ENCODE measurements at regions not wholly inside any gene's neighbourhood (a gene's known extent, or its start where the extent isn't known, plus 50 kb on each side); places are given as distances from the start of the nearest gene placed in this dataset.

GRCh38 chr18:10289251-10289650 is 165.2 kb upstream of the APCDD1 start:
- intact Hi-C loops (cut with DNase I): no loop called here
- Histone ChIP-seq H3K27ac (no peak overlapping the region), H3K4me3 (no peak overlapping the region), H3K36me3 (no peaks in the 10 kb centered on the region), H3K27me3 (no peaks in the 10 kb centered on the region), H3K9me3 (no peaks in the 10 kb centered on the region), H3K4me1 (ENCODE audit: insufficient read depth) (no peaks in the 10 kb centered on the region)
- TF ChIP-seq POLR2A (IDR thresholded peaks at IDR 0.05): no peak
- no peak for TF ChIP-seq EP300 (IDR thresholded peaks at IDR 0.05)
- no peak for TF ChIP-seq CTCF (IDR thresholded peaks at IDR 0.05)
- DNase-seq: no peak
- WGBS, 3 donors: 91 to 92% (median 91%) methylated on average over 4 of the region's 4 CpGs

- no peak overlapping the region for H3K27ac ChIP-seq
- 67 to 75% (median 74%) methylated on average over 7 of the region's 7 CpGs for WGBS, 3 donors
These were observed 164.3 kb upstream of the APCDD1 start for GRCh38 chr18:10289951-10290637.

GRCh38 chr18:10290638-10291235 is 163.7 kb upstream of the APCDD1 start:
- Histone ChIP-seq H3K36me3 (no peaks in the 10 kb centered on the region), H3K9me3 (no peaks in the 10 kb centered on the region), H3K27me3 (no peaks in the 10 kb centered on the region), H3K4me1 (ENCODE audit: insufficient read depth) (no peaks in the 10 kb centered on the region), H3K27ac (no peak overlapping the region), H3K4me3 (no peak overlapping the region)
- intact Hi-C loops (cut with DNase I): no loop called here
- 89 to 95% (median 93%) methylated on average over 11 of the region's 11 CpGs for WGBS, 3 donors
- no peak for DNase-seq
- no peak for TF ChIP-seq POLR2A (IDR thresholded peaks at IDR 0.05)
- no peak for TF ChIP-seq EP300 (IDR thresholded peaks at IDR 0.05)
- no peak for TF ChIP-seq CTCF (IDR thresholded peaks at IDR 0.05)

More at GRCh38 chr18:10289951-10290637, 164.3 kb upstream of the APCDD1 start:
- no peak for TF ChIP-seq CTCF (IDR thresholded peaks at IDR 0.05)
- no peak for TF ChIP-seq EP300 (IDR thresholded peaks at IDR 0.05)
- TF ChIP-seq POLR2A (IDR thresholded peaks at IDR 0.05): no peak
- no peaks in the 10 kb centered on the region for H3K27me3 ChIP-seq
- H3K4me3 ChIP-seq: no peak overlapping the region
- no peak for DNase-seq
- H3K9me3 ChIP-seq: no peaks in the 10 kb centered on the region
- H3K4me1 ChIP-seq (ENCODE audit: insufficient read depth): no peaks in the 10 kb centered on the region
- intact Hi-C loops (cut with DNase I): no loop called here
- H3K36me3 ChIP-seq: no peaks in the 10 kb centered on the region

GRCh38 chr18:10291568-10291981 is 162.9 kb upstream of the APCDD1 start:
- intact Hi-C loops (cut with DNase I): no loop called here
- Histone ChIP-seq H3K27me3 (no peaks in the 10 kb centered on the region), H3K27ac (no peak overlapping the region), H3K9me3 (no peaks in the 10 kb centered on the region), H3K36me3 (no peaks in the 10 kb centered on the region), H3K4me3 (no peak overlapping the region), H3K4me1 (ENCODE audit: insufficient read depth) (no peaks in the 10 kb centered on the region)
- TF ChIP-seq POLR2A (IDR thresholded peaks at IDR 0.05): no peak
- TF ChIP-seq EP300 (IDR thresholded peaks at IDR 0.05): no peak
- no peak for TF ChIP-seq CTCF (IDR thresholded peaks at IDR 0.05)
- WGBS, 3 donors: 66 to 89% (median 89%) methylated on average over 13 of the region's 13 CpGs
- DNase-seq: no peak

Data from ovary (tissue), 7 donors.